ENCODE measurements at regions not wholly inside any gene's neighbourhood (a gene's known extent, or its start where the extent isn't known, plus 50 kb on each side); places are given as distances from the start of the nearest gene placed in this dataset.

- TF ChIP-seq REST (IDR thresholded peaks at IDR 0.05; ENCODE audit: insufficient replicate concordance, low read depth): no peak
- no peak for TF ChIP-seq GABPA (IDR thresholded peaks at IDR 0.05; ENCODE audit: low read depth)
- TF ChIP-seq CTCF (IDR thresholded peaks at IDR 0.05; ENCODE audit: insufficient read depth, low read length): no peak
- Histone ChIP-seq H3K4me3 (replicated peaks; ENCODE audit: insufficient read depth, low read length) (no peak overlapping the region), H3K27ac (replicated peaks) (no peak overlapping the region), H3K27me3 (ENCODE audit: insufficient read depth, poor library complexity, severe bottlenecking) (no peaks in the 10 kb centered on the region)
- no peak for DNase-seq (ENCODE audit: low read depth in 1 of 2, low spot score in 1 of 2)
These were observed 170.2 kb upstream of the PITRM1 start for GRCh38 chr10:3342771-3343170.

GRCh38 chr10:3340127-3340730 is 167.6 kb upstream of the PITRM1 start:
- Histone ChIP-seq H3K27ac (replicated peaks) (no peak overlapping the region), H3K4me3 (replicated peaks; ENCODE audit: insufficient read depth, low read length) (no peak overlapping the region), H3K27me3 (ENCODE audit: insufficient read depth, poor library complexity, severe bottlenecking) (no peaks in the 10 kb centered on the region)
- TF ChIP-seq POLR2AphosphoS5 (IDR thresholded peaks at IDR 0.05; ENCODE audit: low read depth) (no peak), SPI1 (IDR thresholded peaks at IDR 0.05; ENCODE audit: borderline replicate concordance, low read depth) (no peak)
- DNase-seq (ENCODE audit: low read depth in 1 of 2, low spot score in 1 of 2): no peak

- no peak overlapping the region for H3K4me3 ChIP-seq (replicated peaks; ENCODE audit: insufficient read depth, low read length)
- DNase-seq (ENCODE audit: low read depth in 1 of 2, low spot score in 1 of 2): no peak
- H3K27ac ChIP-seq (replicated peaks): no peak overlapping the region
- H3K27me3 ChIP-seq (ENCODE audit: insufficient read depth, poor library complexity, severe bottlenecking): no peaks in the 10 kb centered on the region
- TF ChIP-seq SPI1 (IDR thresholded peaks at IDR 0.05; ENCODE audit: borderline replicate concordance, low read depth): no peak
- TF ChIP-seq GABPA (IDR thresholded peaks at IDR 0.05; ENCODE audit: low read depth): no peak
These were observed 167.0 kb upstream of the PITRM1 start for GRCh38 chr10:3339531-3339950.

GRCh38 chr10:3339121-3339520 is 166.5 kb upstream of the PITRM1 start:
- Histone ChIP-seq H3K4me3 (replicated peaks; ENCODE audit: insufficient read depth, low read length) (no peak overlapping the region), H3K27ac (replicated peaks) (no peak overlapping the region), H3K27me3 (ENCODE audit: insufficient read depth, poor library complexity, severe bottlenecking) (no peaks in the 10 kb centered on the region)
- no peak for DNase-seq (ENCODE audit: low read depth in 1 of 2, low spot score in 1 of 2)
- TF ChIP-seq GABPA (IDR thresholded peaks at IDR 0.05; ENCODE audit: low read depth): no peak
- TF ChIP-seq REST (IDR thresholded peaks at IDR 0.05; ENCODE audit: insufficient replicate concordance, low read depth): no peak
- TF ChIP-seq POLR2AphosphoS5 (IDR thresholded peaks at IDR 0.05; ENCODE audit: low read depth): no peak
- no peak for TF ChIP-seq SPI1 (IDR thresholded peaks at IDR 0.05; ENCODE audit: borderline replicate concordance, low read depth)
- no peak for TF ChIP-seq CTCF (IDR thresholded peaks at IDR 0.05; ENCODE audit: insufficient read depth, low read length)

GRCh38 chr10:3337741-3338140 is 165.2 kb upstream of the PITRM1 start:
- TF ChIP-seq REST (IDR thresholded peaks at IDR 0.05; ENCODE audit: insufficient replicate concordance, low read depth) (no peak), POLR2AphosphoS5 (IDR thresholded peaks at IDR 0.05; ENCODE audit: low read depth) (no peak), GABPA (IDR thresholded peaks at IDR 0.05; ENCODE audit: low read depth) (no peak), CTCF (IDR thresholded peaks at IDR 0.05; ENCODE audit: insufficient read depth, low read length) (no peak), SPI1 (IDR thresholded peaks at IDR 0.05; ENCODE audit: borderline replicate concordance, low read depth) (no peak)
- Histone ChIP-seq H3K4me3 (replicated peaks; ENCODE audit: insufficient read depth, low read length) (no peak overlapping the region), H3K27me3 (ENCODE audit: insufficient read depth, poor library complexity, severe bottlenecking) (no peaks in the 10 kb centered on the region), H3K27ac (replicated peaks) (no peak overlapping the region)
- no peak for DNase-seq (ENCODE audit: low read depth in 1 of 2, low spot score in 1 of 2)
